ENCODE measurements at regions not wholly inside any gene's neighbourhood (a gene's known extent, or its start where the extent isn't known, plus 50 kb on each side); places are given as distances from the start of the nearest gene placed in this dataset.
"Not testable (repeated sequence)": the region's sequence is repeated elsewhere in the genome, so short reads cannot be mapped to it uniquely, and the experiment has no call there.

DNA sequence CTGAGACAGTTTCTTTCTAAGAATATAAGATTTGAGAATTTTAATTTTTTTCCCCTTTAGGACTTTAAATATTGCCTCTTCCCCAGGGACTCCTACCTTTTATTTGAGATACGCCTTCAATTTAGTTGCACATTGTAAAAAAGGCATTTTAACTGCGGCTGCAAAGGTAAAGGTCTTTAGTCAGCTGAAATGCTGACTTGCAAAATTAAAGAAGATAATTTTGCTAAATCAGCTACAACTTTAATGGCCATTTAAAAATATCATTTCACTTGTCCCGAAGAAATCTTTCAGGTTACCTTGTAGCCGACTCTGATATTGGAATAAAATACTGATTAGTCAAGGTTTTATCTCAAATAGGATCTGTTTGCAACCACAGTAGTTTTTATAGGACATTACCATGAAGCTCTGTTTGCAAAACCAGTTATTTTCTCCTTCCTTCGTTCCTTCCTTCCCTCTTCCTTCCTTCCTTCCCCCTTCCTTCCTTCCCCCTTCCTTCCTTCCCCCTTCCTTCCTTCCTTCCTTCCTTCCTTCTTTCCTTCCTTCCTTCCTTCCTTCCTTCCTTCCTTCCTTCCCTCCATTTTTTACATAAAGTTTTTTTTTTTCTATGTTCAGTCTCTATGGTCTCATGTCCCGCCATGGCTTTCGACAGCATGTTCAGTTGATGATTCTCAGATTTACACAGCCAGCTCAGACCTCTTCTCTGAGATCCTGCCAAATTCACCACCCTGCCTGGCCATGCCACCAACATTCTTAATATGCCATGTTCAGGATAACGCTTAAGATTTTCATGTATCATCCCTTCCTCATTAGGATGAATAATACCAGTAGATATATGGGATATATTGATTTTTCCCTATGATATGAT lies 405.4 kb upstream of the PRKX start:
- no peak for DNase-seq (ENCODE audit: low read depth in 2 of 2)

DNA sequence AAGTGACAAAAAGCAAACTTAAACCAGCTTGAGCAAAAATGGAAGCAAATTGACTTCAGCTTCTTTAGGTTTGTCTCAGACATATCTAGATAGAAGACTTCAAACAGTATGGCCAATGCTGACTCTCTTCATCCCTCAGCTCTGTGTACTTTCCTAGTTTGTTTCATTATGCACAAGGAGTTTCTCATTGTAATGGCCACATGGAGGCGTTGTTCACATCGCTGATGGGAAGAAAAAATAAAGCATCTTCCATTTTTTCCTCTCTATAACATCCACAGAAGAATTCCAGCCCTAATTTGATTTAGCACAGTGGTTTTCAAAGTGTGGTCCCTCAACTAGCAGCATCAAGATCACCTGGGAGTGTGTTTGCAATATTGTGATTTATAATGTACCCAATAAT lies 397.5 kb upstream of the PRKX start:
- DNase-seq (ENCODE audit: low read depth in 2 of 2) = no peak

- DNase-seq (ENCODE audit: low read depth in 2 of 2) = no peak
Measured at GRCh38 chrX:4094926-4095325, 381.5 kb upstream of the PRKX start.

GRCh38 chrX:4091046-4091760 lies 377.8 kb upstream of the PRKX start:
- no peak for DNase-seq (ENCODE audit: low read depth in 2 of 2)

GRCh38 chrX:4059893-4060292 lies 346.4 kb upstream of the PRKX start:
- no peak for DNase-seq (ENCODE audit: low read depth in 2 of 2)

DNA sequence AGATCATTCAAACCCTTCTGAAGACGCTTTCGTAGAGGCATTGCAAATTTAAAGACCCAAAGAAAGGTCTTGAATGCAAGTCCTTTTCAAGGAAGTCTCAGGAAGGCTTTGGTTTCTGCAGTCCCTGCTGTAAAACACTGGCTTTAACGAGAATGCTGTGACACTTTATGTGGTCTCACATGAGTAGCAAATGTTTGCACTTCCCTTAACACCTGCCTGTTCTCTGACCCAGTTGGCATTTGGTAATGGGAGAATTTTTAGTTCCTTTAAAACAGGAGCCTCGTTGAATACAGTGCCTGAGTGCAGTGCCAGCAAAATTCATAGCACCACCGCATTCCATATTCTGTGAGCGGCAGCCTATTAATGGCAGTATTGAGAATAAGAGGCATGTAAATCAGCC lies 330.5 kb upstream of the PRKX start:
- no peak for DNase-seq (ENCODE audit: low read depth in 2 of 2)

DNA sequence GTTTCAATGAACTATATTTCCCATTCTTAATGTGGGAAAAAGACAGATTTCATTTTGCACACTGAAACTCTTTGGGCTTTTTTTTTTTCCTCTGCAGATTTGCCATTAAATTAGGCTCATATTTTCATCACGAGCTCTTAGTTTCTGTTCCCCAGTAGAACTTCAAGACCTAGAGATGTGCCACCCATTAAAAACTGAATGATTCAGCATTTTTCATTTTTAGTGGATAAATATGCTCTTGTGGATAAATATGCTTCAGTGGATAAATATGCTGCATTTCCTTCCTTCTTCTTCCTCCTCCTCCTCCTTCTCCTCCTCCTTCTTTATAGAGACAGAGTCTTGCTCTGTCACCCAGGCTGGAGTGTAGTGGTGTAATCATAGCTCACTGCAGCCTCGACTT lies 322.4 kb upstream of the PRKX start:
- DNase-seq (ENCODE audit: low read depth in 2 of 2) = no peak

GRCh38 chrX:4028151-4028550 lies 314.7 kb upstream of the PRKX start:
- no peak for DNase-seq (ENCODE audit: low read depth in 2 of 2)

DNA sequence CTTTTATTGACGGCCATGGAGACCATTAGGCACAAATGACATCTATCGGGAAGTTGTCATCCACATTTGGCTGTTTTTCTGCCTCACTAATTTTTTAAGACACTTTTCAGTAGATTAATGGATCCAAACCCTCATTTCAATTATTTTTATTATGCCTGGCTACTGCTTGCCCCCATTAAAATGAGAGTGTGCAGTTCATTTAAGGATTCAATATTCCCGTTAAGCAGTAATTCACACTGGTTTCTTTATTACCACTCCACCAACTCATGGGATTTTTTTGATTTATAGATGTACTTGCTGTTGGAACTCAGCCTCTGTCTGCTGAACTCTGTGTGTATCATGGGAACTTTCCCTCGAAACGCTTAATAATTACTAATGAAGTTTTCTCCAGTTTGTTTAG lies 291.8 kb upstream of the PRKX start:
- DNase-seq (ENCODE audit: low read depth in 2 of 2) = no peak

GRCh38 chrX:4004822-4005221 lies 291.4 kb upstream of the PRKX start:
- no peak for DNase-seq (ENCODE audit: low read depth in 2 of 2)

DNA sequence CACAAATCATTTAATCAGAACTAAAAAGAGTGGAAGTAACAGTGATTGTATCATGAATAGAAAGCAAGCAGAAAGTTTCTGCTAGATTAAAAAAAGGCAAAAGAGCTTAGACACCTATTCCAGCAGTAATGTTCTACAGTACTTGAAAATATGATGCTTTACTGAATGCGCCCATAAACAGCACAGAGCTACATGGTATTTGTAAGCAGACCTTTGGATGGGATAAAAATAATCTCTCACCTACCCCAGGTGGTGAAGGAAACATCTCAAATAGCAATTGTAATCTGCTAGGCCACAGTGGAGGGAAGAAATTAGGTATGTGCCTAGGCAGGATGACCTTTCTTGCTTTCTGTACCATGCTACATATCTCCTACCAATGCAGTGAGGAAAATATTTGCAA lies 280.9 kb upstream of the PRKX start:
- DNase-seq (ENCODE audit: low read depth in 2 of 2) = no peak

DNA sequence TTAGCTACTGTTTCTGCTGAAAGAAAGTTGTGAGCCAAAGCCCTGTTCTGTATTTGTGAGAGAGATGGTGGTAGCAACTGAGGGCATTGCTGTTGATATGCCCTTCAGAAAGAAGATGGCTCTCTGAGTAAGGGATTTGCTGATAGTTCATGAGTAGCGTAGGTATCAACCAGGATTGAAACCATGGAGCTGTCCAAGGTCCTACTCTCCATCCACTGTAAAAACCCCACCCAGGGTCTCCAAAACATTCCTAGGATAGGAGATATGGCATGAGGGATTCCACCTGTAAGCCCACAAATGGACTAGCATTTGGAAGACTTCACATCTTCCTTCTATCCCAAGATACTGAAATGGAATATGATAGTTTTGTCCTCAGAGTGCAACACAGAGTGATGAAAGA lies 277.1 kb upstream of the PRKX start:
- no peak for DNase-seq (ENCODE audit: low read depth in 2 of 2)

- not testable (repeated sequence) for DNase-seq (ENCODE audit: low read depth in 2 of 2)
Measured at GRCh38 chrX:3972104-3972858, 258.8 kb upstream of the PRKX start.

DNA sequence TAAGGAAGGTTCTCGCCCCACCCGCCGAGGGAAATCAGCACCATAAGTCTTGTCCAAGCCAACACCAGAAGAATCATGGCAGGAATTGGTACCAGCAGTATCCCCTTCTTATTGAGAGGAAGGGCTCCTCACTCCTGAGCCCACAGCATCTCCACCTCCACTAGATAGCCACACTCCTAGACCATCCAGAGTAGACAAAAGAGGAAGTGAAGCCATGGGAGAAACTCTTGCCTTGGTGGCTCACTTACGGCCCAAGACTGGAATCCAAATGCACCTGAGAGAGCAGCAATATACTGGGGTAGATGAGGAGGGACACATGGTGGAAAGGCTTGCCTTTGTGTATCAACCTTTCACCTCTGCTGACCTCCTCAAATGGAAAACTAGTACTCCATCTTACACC lies 255.3 kb upstream of the PRKX start:
- no peak for DNase-seq (ENCODE audit: low read depth in 2 of 2)

- DNase-seq (ENCODE audit: low read depth in 2 of 2) = no peak
Measured at GRCh38 chrX:3963980-3964379, 250.5 kb upstream of the PRKX start.

GRCh38 chrX:3962511-3963311 lies 249.3 kb upstream of the PRKX start:
- no peak for DNase-seq (ENCODE audit: low read depth in 2 of 2)

DNA sequence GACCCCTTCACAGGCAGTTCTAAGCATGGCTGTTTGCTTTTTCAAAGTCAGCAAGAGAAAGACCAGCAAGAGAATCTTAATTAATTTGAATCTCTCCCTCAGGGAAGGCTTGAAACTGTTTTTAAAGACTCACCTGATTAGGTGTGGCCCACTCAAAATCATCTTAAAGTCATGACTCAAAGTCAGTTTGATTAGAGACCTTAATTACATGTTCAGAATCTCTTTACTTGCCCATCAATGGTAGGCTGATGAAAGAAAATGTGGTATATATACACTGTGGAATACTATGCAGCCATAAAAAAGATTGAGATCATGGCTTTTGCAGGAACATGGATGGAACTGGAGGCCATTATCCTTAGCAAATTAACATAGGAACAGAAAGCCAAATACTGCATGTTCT lies 247.5 kb upstream of the PRKX start:
- no peak for DNase-seq (ENCODE audit: low read depth in 2 of 2)

- no peak for DNase-seq (ENCODE audit: low read depth in 2 of 2)
Measured at GRCh38 chrX:3951859-3952258, 238.4 kb upstream of the PRKX start.

DNA sequence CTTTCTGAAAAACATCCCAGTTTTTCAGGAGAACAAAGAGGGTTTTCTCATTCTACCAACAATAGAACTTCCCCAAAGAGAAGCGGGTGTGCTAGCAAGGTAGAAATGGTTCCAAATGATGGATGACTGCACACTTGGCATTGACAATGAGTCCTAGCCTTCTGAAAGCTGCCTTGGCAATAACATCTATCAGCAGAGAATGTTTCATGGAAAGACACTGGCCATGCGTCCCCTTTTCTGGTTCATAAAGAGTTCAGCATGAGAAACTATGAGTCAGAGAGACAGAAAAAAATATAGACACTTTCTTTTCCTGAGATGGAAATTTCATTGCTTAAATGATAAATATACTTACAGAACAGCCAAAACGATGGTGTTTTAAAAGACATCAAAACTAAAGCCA lies 236.9 kb upstream of the PRKX start:
- DNase-seq (ENCODE audit: low read depth in 2 of 2) = no peak

GRCh38 chrX:3943965-3944364 lies 230.5 kb upstream of the PRKX start:
- no peak for DNase-seq (ENCODE audit: low read depth in 2 of 2)

GRCh38 chrX:3940000-3940610 lies 226.7 kb upstream of the PRKX start:
- no peak for DNase-seq (ENCODE audit: low read depth in 2 of 2)
